Loucy (cell line): ENCODE measurements at regions not wholly inside any gene's neighbourhood (a gene's known extent, or its start where the extent isn't known, plus 50 kb on each side); places are given as distances from the start of the nearest gene placed in this dataset.

Experiments used
- H2AFZ ChIP-seq: fragments of 200-600 bp; sonication (generic); 2 replicates; pipeline ENCODE4 v1.6.0; 2016; ENCODE audit warnings: antibody characterized with exemption, mild to moderate bottlenecking, low read length, moderate library complexity
- H3F3A ChIP-seq: fragments of 200-600 bp; 2 replicates; pipeline ENCODE4 v1.6.0; 2016; ENCODE audit warnings: antibody characterized with exemption, low read depth, mild to moderate bottlenecking
- H3K27me3 ChIP-seq: fragments of 200-600 bp; sonication (generic); 2 replicates; pipeline ENCODE4 v1.6.1; 2014; ENCODE audit warnings: low read length, mild to moderate bottlenecking; ENCODE audit not compliant: insufficient read depth, poor library complexity, severe bottlenecking
- H3K36me3 ChIP-seq: fragments of 200-600 bp; sonication (generic); 2 replicates; pipeline ENCODE4 v1.6.1; 2016; ENCODE audit warnings: low read length; ENCODE audit not compliant: insufficient read depth
- H3K4me1 ChIP-seq: fragments of 200-600 bp; sonication (generic); 2 replicates; pipeline ENCODE4 v1.5.1; 2014; ENCODE audit warnings: low read length, mild to moderate bottlenecking; ENCODE audit not compliant: insufficient read depth, poor library complexity, severe bottlenecking
- H3K4me2 ChIP-seq: fragments of 200-600 bp; sonication (generic); 2 replicates; pipeline ENCODE4 v1.6.0; 2014; ENCODE audit warnings: antibody characterized with exemption, low read length, low read depth, mild to moderate bottlenecking; ENCODE audit not compliant: poor library complexity, severe bottlenecking
- H3K4me3 ChIP-seq: fragments of 200-600 bp; sonication (generic); 2 replicates; pipeline ENCODE4 v1.5.1; 2014; ENCODE audit warnings: low read length, mild to moderate bottlenecking, mixed read lengths; ENCODE audit not compliant: poor library complexity, severe bottlenecking
- H3K79me2 ChIP-seq: fragments of 200-600 bp; sonication (generic); 2 replicates; pipeline ENCODE4 v1.6.1; 2014; ENCODE audit warnings: low read length; ENCODE audit not compliant: insufficient read depth
- H3K9ac ChIP-seq: fragments of 200-600 bp; sonication (generic); 2 replicates; pipeline ENCODE4 v1.6.0; 2014; ENCODE audit warnings: mild to moderate bottlenecking, low read depth, low read length, moderate library complexity; ENCODE audit not compliant: poor library complexity, severe bottlenecking
- H3K9me2 ChIP-seq: fragments of 200-600 bp; sonication (generic); replicated peaks from 2 replicates; pipeline ENCODE4 v1.6.1; 2016; ENCODE audit warnings: low read depth, low read length, mixed read lengths
- H3K9me3 ChIP-seq: fragments of 200-600 bp; sonication (generic); 2 replicates; pipeline ENCODE4 v1.6.1; 2014; ENCODE audit warnings: mild to moderate bottlenecking, antibody characterized with exemption, low read length, low read depth; ENCODE audit not compliant: insufficient read depth
- H4K20me1 ChIP-seq: fragments of 200-600 bp; sonication (generic); 2 replicates; pipeline ENCODE4 v1.6.0; 2014; ENCODE audit warnings: antibody characterized with exemption, low read length, mild to moderate bottlenecking; ENCODE audit not compliant: insufficient read depth, poor library complexity, severe bottlenecking
- CTCF ChIP-seq: fragments of 200-600 bp; sonication (generic); conservative IDR thresholded peaks from 2 replicates; pipeline ENCODE4 v1.5.1; 2014; ENCODE audit warnings: mild to moderate bottlenecking, antibody characterized with exemption, low read length
- EZH2phosphoT487 ChIP-seq: fragments of 200-600 bp; IDR thresholded peaks from 2 replicates; pipeline ENCODE4 v1.6.1; 2018; ENCODE audit warnings: antibody characterized with exemption, mild to moderate bottlenecking, moderate library complexity, borderline replicate concordance

- no peaks in the 10 kb centered on the region for H4K20me1 ChIP-seq
- no peaks in the 10 kb centered on the region for H3K4me1 ChIP-seq
Measured at GRCh38 chr4:188232428-188232827, 93.2 kb downstream of the TRIML1 start.

GRCh38 chr4:188242041-188242440 is 102.8 kb downstream of the TRIML1 start:
- Histone ChIP-seq H3K4me3 (no peak overlapping the region), H3F3A (no peaks in the 10 kb centered on the region), H3K9ac (no peak overlapping the region), H3K79me2 (no peaks in the 10 kb centered on the region), H3K36me3 (no peaks in the 10 kb centered on the region), H4K20me1 (no peaks in the 10 kb centered on the region), H3K4me2 (no peak overlapping the region), H3K9me2 (no peaks in the 10 kb centered on the region), H3K9me3 (peaks cover 4% of the 10 kb centered on the region; the same call in 1 of the 2 replicates), H3K27me3 (no peaks in the 10 kb centered on the region), H3K4me1 (no peaks in the 10 kb centered on the region), H2AFZ (no peak overlapping the region)
- no peak for TF ChIP-seq CTCF
- no peak for TF ChIP-seq EZH2phosphoT487

More at GRCh38 chr4:188232428-188232827, 93.2 kb downstream of the TRIML1 start:
- peaks cover 4% of the 10 kb centered on the region; the same call in 1 of the 2 replicates for H3K9me3 ChIP-seq
- H3K4me3 ChIP-seq: no peak overlapping the region
- no peaks in the 10 kb centered on the region for H3F3A ChIP-seq
- H3K36me3 ChIP-seq: no peaks in the 10 kb centered on the region
- no peaks in the 10 kb centered on the region for H3K27me3 ChIP-seq
- H3K9me2 ChIP-seq: no peaks in the 10 kb centered on the region
- H3K4me2 ChIP-seq: no peak overlapping the region
- no peaks in the 10 kb centered on the region for H3K79me2 ChIP-seq
- H3K9ac ChIP-seq: no peak overlapping the region
- H2AFZ ChIP-seq: no peak overlapping the region
- no peak for TF ChIP-seq CTCF
- TF ChIP-seq EZH2phosphoT487: no peak

DNA sequence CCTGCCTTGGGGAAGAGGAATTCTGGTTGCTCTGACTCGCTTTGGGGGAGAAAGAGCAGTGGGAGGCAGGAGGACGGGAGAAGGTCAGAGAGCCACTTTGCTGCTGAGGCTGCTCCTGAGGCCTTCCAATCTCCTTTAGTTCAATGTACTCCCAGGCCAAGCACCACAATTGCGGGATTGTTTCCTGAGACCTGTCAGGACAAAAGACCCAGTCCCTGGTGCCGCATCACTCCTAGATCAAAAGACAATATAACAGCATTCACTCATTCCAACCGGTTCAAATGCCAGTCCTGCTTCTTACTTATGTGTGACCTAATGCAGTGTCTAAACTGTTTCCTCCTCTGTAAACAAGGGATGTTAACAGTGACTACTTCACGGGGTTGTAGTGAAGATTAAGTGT is 106.4 kb downstream of the TRIML1 start:
- Histone ChIP-seq H4K20me1 (no peaks in the 10 kb centered on the region), H3K4me1 (no peaks in the 10 kb centered on the region), H3K79me2 (no peaks in the 10 kb centered on the region), H3K27me3 (no peaks in the 10 kb centered on the region), H3K36me3 (no peaks in the 10 kb centered on the region), H3K9me2 (no peaks in the 10 kb centered on the region), H3K4me3 (no peak overlapping the region), H3F3A (no peaks in the 10 kb centered on the region), H3K4me2 (no peak overlapping the region), H3K9me3 (peaks cover 4% of the 10 kb centered on the region; the same call in 1 of the 2 replicates), H2AFZ (no peak overlapping the region), H3K9ac (no peak overlapping the region)
- no peak for TF ChIP-seq EZH2phosphoT487
- no peak for TF ChIP-seq CTCF
